ENCODE measurements at regions not wholly inside any gene's neighbourhood (a gene's known extent, or its start where the extent isn't known, plus 50 kb on each side); places are given as distances from the start of the nearest gene placed in this dataset.

DNA sequence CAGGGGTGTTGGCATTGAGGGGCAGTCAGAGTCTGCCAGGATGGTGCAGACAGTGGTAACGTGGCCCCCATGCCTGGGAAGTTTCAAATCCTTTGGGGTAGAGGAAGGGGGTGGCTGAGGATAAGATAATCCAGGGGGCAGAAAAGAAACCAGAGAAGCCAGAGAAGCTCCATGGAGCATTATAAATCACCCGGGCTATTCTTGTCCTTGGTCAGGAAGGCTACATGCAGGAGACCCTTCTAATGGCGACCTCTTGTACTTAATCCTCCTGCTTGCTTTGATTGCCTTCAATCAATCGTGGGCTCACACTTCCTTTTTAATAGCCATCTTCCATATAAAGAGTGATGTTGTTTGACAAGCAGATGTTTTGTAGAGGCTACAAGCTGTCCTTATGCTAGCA, 131.9 kb downstream of the MAF start (continued):
- TF ChIP-seq, protein P1, sequence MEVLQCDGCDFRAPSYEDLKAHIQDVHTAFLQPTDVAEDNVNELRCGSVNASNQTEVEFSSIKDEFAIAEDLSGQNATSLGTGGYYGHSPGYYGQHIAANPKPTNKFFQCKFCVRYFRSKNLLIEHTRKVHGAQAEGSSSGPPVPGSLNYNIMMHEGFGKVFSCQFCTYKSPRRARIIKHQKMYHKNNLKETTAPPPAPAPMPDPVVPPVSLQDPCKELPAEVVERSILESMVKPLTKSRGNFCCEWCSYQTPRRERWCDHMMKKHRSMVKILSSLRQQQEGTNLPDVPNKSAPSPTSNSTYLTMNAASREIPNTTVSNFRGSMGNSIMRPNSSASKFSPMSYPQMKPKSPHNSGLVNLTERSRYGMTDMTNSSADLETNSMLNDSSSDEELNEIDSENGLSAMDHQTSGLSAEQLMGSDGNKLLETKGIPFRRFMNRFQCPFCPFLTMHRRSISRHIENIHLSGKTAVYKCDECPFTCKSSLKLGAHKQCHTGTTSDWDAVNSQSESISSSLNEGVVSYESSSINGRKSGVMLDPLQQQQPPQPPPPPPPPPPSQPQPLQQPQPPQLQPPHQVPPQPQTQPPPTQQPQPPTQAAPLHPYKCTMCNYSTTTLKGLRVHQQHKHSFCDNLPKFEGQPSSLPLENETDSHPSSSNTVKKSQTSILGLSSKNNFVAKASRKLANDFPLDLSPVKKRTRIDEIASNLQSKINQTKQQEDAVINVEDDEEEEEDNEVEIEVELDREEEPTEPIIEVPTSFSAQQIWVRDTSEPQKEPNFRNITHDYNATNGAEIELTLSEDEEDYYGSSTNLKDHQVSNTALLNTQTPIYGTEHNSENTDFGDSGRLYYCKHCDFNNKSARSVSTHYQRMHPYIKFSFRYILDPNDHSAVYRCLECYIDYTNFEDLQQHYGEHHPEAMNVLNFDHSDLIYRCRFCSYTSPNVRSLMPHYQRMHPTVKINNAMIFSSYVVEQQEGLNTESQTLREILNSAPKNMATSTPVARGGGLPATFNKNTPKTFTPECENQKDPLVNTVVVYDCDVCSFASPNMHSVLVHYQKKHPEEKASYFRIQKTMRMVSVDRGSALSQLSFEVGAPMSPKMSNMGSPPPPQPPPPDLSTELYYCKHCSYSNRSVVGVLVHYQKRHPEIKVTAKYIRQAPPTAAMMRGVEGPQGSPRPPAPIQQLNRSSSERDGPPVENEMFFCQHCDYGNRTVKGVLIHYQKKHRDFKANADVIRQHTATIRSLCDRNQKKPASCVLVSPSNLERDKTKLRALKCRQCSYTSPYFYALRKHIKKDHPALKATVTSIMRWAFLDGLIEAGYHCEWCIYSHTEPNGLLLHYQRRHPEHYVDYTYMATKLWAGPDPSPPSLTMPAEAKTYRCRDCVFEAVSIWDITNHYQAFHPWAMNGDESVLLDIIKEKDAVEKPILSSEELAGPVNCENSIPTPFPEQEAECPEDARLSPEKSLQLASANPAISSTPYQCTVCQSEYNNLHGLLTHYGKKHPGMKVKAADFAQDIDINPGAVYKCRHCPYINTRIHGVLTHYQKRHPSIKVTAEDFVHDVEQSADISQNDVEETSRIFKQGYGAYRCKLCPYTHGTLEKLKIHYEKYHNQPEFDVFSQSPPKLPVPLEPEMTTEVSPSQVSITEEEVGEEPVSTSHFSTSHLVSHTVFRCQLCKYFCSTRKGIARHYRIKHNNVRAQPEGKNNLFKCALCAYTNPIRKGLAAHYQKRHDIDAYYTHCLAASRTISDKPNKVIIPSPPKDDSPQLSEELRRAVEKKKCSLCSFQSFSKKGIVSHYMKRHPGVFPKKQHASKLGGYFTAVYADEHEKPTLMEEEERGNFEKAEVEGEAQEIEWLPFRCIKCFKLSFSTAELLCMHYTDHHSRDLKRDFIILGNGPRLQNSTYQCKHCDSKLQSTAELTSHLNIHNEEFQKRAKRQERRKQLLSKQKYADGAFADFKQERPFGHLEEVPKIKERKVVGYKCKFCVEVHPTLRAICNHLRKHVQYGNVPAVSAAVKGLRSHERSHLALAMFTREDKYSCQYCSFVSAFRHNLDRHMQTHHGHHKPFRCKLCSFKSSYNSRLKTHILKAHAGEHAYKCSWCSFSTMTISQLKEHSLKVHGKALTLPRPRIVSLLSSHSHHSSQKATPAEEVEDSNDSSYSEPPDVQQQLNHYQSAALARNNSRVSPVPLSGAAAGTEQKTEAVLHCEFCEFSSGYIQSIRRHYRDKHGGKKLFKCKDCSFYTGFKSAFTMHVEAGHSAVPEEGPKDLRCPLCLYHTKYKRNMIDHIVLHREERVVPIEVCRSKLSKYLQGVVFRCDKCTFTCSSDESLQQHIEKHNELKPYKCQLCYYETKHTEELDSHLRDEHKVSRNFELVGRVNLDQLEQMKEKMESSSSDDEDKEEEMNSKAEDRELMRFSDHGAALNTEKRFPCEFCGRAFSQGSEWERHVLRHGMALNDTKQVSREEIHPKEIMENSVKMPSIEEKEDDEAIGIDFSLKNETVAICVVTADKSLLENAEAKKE (CRISPR knock-in tag; IDR thresholded peaks at IDR 0.05): no peak
- no peak for TF ChIP-seq CREB1 (CRISPR knock-in tag; IDR thresholded peaks at IDR 0.05; ENCODE audit: low read depth)
- TF ChIP-seq, protein P2, sequence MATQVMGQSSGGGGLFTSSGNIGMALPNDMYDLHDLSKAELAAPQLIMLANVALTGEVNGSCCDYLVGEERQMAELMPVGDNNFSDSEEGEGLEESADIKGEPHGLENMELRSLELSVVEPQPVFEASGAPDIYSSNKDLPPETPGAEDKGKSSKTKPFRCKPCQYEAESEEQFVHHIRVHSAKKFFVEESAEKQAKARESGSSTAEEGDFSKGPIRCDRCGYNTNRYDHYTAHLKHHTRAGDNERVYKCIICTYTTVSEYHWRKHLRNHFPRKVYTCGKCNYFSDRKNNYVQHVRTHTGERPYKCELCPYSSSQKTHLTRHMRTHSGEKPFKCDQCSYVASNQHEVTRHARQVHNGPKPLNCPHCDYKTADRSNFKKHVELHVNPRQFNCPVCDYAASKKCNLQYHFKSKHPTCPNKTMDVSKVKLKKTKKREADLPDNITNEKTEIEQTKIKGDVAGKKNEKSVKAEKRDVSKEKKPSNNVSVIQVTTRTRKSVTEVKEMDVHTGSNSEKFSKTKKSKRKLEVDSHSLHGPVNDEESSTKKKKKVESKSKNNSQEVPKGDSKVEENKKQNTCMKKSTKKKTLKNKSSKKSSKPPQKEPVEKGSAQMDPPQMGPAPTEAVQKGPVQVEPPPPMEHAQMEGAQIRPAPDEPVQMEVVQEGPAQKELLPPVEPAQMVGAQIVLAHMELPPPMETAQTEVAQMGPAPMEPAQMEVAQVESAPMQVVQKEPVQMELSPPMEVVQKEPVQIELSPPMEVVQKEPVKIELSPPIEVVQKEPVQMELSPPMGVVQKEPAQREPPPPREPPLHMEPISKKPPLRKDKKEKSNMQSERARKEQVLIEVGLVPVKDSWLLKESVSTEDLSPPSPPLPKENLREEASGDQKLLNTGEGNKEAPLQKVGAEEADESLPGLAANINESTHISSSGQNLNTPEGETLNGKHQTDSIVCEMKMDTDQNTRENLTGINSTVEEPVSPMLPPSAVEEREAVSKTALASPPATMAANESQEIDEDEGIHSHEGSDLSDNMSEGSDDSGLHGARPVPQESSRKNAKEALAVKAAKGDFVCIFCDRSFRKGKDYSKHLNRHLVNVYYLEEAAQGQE (IDR thresholded peaks at IDR 0.05; ENCODE audit: unreplicated experiment): no peak

DNA sequence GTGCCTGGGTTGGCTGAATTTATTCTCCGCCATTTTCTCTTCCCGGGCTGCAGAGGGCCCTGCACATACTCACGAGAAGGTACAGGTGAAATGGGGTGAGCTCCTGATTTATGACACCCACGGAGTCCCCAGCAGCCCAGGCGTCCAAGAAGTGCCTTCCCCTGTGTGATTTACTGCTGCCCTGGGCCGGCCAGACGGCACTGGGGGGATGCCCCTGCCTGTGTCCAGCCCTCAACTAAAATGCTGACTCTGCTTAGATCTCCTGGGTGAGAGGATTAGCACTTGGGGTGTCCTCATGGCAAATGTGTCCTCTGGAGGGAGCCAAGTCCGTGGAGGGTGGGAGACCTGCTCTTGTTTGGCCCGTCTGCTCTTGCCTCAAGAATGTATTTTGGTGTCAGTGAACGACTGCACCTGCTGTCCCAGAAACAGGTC, 132.4 kb downstream of the MAF start:
- Histone ChIP-seq H3K4me3 (no peak overlapping the region), H3K27ac (ENCODE audit: low read depth) (no peak overlapping the region), H3K79me2 (replicated peaks; ENCODE audit: insufficient read depth) (no peaks in the 10 kb centered on the region), H3F3A (replicated peaks; ENCODE audit: low read depth) (no peaks in the 10 kb centered on the region), H3K9me2 (ENCODE audit: insufficient read depth) (peaks cover 13% of the 10 kb centered on the region; the same call in 1 of the 2 replicates), H2AFZ (no peak overlapping the region), H3K4me2 (no peak overlapping the region), H4K20me1 (replicated peaks; ENCODE audit: insufficient read depth) (no peaks in the 10 kb centered on the region), H3K36me3 (ENCODE audit: insufficient read depth) (no peaks in the 10 kb centered on the region), H3K4me1 (ENCODE audit: insufficient read depth) (no peaks in the 10 kb centered on the region), H3K27me3 (ENCODE audit: insufficient read depth) (no peaks in the 10 kb centered on the region)
- DNase-seq (ENCODE audit: low spot score) (no peak), ATAC-seq (no peak)
- no peaks in the 10 kb centered on the region for H3K36me3 Mint-ChIP-seq (ENCODE audit: low read depth)
- H3K4me3 Mint-ChIP-seq: no peak overlapping the region
- peaks cover 3% of the 10 kb centered on the region for H3K27me3 Mint-ChIP-seq (ENCODE audit: insufficient read depth, low read depth, poor library complexity)
- no peaks in the 10 kb centered on the region for H3K4me1 Mint-ChIP-seq
- no peak overlapping the region for H3K27ac Mint-ChIP-seq
- H3K9me3 Mint-ChIP-seq: no peaks in the 10 kb centered on the region; the same call in 2 of the 3 replicates
- no peak for TF ChIP-seq ZNF331 (CRISPR knock-in tag; IDR thresholded peaks at IDR 0.05; ENCODE audit: low read depth)
- TF ChIP-seq, protein P3, sequence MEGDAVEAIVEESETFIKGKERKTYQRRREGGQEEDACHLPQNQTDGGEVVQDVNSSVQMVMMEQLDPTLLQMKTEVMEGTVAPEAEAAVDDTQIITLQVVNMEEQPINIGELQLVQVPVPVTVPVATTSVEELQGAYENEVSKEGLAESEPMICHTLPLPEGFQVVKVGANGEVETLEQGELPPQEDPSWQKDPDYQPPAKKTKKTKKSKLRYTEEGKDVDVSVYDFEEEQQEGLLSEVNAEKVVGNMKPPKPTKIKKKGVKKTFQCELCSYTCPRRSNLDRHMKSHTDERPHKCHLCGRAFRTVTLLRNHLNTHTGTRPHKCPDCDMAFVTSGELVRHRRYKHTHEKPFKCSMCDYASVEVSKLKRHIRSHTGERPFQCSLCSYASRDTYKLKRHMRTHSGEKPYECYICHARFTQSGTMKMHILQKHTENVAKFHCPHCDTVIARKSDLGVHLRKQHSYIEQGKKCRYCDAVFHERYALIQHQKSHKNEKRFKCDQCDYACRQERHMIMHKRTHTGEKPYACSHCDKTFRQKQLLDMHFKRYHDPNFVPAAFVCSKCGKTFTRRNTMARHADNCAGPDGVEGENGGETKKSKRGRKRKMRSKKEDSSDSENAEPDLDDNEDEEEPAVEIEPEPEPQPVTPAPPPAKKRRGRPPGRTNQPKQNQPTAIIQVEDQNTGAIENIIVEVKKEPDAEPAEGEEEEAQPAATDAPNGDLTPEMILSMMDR (conservative IDR thresholded peaks at IDR 0.05; ENCODE audit: low read depth in 2 of 2): peak in 1 of 2 experiments; percentile 9; a peak in 1 of 4 replicates
